Parathyroid adenoma (tissue), 2 donors: ENCODE measurements at regions not wholly inside any gene's neighbourhood (a gene's known extent, or its start where the extent isn't known, plus 50 kb on each side); places are given as distances from the start of the nearest gene placed in this dataset.

Source experiments
- H2AFZ ChIP-seq: fragments of 300-600 bp; sonication (generic); one replicate; pipeline ENCODE4 v1.7.0; 2017; ENCODE audit warnings: antibody characterized with exemption, mild to moderate bottlenecking
- H3K27ac ChIP-seq: fragments of 300-600 bp; sonication (generic); one replicate; pipeline ENCODE4 v1.7.0; 2017
- H3K27me3 ChIP-seq: fragments of 300-600 bp; sonication (generic); one replicate; pipeline ENCODE4 v1.7.0; 2017; ENCODE audit warnings: low read length; ENCODE audit not compliant: control insufficient read depth, insufficient read depth
- H3K36me3 ChIP-seq: fragments of 300-600 bp; sonication (generic); one replicate; pipeline ENCODE4 v1.7.0; 2017; ENCODE audit warnings: low read length; ENCODE audit not compliant: control insufficient read depth, insufficient read depth
- H3K4me1 ChIP-seq: fragments of 300-600 bp; sonication (generic); one replicate; pipeline ENCODE4 v1.7.0; 2017; ENCODE audit warnings: control low read depth
- H3K4me2 ChIP-seq: fragments of 300-600 bp; sonication (generic); one replicate; pipeline ENCODE4 v1.7.0; 2017; ENCODE audit warnings: low read length
- H3K4me3 ChIP-seq: fragments of 300-600 bp; sonication (generic); one replicate; pipeline ENCODE4 v1.7.0; 2017; ENCODE audit warnings: low read depth, low read length
- H3K79me2 ChIP-seq: fragments of 300-600 bp; sonication (generic); one replicate; pipeline ENCODE4 v1.7.0; 2017; ENCODE audit warnings: control low read depth
- H3K9ac ChIP-seq: fragments of 300-600 bp; sonication (generic); one replicate; pipeline ENCODE4 v1.7.0; 2017; ENCODE audit warnings: mild to moderate bottlenecking
- H3K9me3 ChIP-seq: fragments of 300-600 bp; sonication (generic); one replicate; pipeline ENCODE4 v1.7.0; 2017; ENCODE audit warnings: low read length; ENCODE audit not compliant: control insufficient read depth
- CTCF ChIP-seq: fragments of 300-600 bp; sonication (generic); IDR thresholded peaks from one replicate; pipeline ENCODE4 v1.7.0; 2017; ENCODE audit warnings: antibody characterized with exemption, mild to moderate bottlenecking
- donor health status: primary hyperparathyroidism.

- no peaks in the 10 kb centered on the region for H3K79me2 ChIP-seq
- TF ChIP-seq CTCF, result no peak
Measured at GRCh38 chr5:162484095-162484494, 416.5 kb downstream of the GABRG2 start.

GRCh38 chr5:162484986-162485385 lies 417.4 kb downstream of the GABRG2 start:
- Histone ChIP-seq H3K27ac (no peak overlapping the region), H3K4me1 (no peaks in the 10 kb centered on the region), H3K4me2 (no peak overlapping the region), H3K9ac (no peak overlapping the region), H3K9me3 (no peaks in the 10 kb centered on the region), H2AFZ (no peak overlapping the region), H3K79me2 (no peaks in the 10 kb centered on the region), H3K36me3 (no peaks in the 10 kb centered on the region), H3K27me3 (no peaks in the 10 kb centered on the region), H3K4me3 (no peak overlapping the region)
- no peak for TF ChIP-seq CTCF

More at GRCh38 chr5:162484095-162484494, 416.5 kb downstream of the GABRG2 start:
- H3K9ac ChIP-seq, result no peak overlapping the region
- H3K9me3 ChIP-seq, result no peaks in the 10 kb centered on the region
- H3K4me1 ChIP-seq, result no peaks in the 10 kb centered on the region
- H3K4me2 ChIP-seq, result no peak overlapping the region
- H3K27ac ChIP-seq, result no peak overlapping the region
- H3K4me3 ChIP-seq, result no peak overlapping the region
- H2AFZ ChIP-seq, result no peak overlapping the region
- no peaks in the 10 kb centered on the region for H3K27me3 ChIP-seq
- H3K36me3 ChIP-seq, result no peaks in the 10 kb centered on the region

DNA sequence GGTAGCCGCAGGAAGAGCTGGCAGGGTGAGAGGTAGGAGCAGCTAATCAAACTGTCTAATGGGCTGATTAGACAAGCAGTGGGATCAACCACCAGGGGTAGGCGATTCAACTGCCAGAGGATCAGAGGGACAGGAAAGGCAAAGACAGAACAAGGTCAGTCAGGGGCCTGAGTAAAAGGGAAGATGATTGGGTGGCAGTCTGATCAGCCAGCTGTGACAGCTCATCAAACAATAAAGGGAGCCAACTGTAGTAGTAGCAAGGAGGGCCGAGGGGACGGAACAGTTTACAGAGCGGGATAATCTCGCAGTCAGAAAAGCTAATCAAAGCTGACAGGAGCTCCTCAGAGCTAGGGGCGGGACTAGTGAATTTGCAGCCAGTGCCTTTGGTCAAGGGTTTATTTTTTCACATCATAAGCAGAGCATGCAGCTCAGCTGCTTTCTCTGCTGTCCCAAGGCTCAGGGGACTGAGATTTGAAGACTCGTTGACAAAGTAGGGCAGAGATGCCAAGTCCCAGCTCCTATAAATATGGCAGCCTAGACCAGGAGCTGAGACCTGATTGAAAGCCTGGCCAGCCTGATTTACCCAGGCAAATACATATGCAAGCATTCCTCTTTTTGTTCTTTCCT lies 418.2 kb downstream of the GABRG2 start:
- Histone ChIP-seq H3K79me2 (no peaks in the 10 kb centered on the region), H3K4me3 (no peak overlapping the region), H3K27ac (no peak overlapping the region), H3K4me1 (no peaks in the 10 kb centered on the region), H3K27me3 (no peaks in the 10 kb centered on the region), H3K9ac (no peak overlapping the region), H2AFZ (no peak overlapping the region), H3K36me3 (no peaks in the 10 kb centered on the region), H3K9me3 (no peaks in the 10 kb centered on the region), H3K4me2 (no peak overlapping the region)
- no peak for TF ChIP-seq CTCF

DNA sequence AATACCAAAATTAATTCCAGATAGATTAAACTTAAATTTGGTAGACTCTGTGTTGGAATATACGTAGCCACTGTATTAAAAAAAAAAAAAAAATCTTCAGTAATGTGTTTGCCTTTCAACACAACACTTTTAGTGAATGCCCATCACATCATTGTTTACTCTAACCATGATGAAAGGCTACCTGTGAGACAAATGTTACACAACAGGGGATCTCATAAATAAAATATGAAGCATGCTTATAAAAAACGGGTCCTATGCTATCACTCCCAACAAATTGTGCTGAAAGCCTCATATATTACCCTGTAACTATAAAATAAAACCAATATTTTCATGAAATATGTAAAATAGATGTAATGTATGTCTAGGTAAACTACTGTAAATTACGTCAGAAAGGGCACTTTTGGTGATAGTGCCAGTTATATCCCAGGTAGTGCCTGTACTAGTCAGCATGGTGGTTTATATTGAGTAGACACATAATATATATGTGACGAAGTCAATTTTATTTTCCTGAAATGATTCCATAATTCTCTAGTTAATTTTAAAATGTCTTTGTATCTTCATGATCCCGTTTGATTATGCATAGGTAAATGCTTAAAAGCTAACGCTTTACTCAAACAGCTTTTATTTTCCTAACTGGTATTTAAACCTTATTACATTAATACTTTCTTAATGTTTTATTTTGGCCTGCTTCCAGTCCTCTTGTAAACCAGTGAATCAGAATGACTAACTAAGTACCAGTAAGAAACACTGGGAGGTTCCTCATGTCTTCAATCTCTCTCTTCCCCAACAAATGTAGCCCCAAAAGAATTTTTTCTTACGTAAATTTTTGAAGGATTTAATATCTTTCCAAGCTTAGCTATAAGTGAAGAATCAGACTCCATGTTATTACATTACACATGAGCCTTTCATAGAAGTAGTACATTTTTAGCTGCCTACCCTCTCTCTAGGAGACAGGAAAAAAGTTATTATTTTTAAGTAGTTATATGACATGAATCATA lies 420.3 kb downstream of the GABRG2 start:
- H3K27me3 ChIP-seq, result no peaks in the 10 kb centered on the region
- H3K4me2 ChIP-seq, result no peak overlapping the region
- no peaks in the 10 kb centered on the region for H3K9me3 ChIP-seq
- H3K79me2 ChIP-seq, result no peaks in the 10 kb centered on the region
- no peak overlapping the region for H3K9ac ChIP-seq
- H3K27ac ChIP-seq, result no peak overlapping the region
- no peak overlapping the region for H3K4me3 ChIP-seq
- H3K36me3 ChIP-seq, result no peaks in the 10 kb centered on the region
- H2AFZ ChIP-seq, result no peak overlapping the region
- no peaks in the 10 kb centered on the region for H3K4me1 ChIP-seq
- TF ChIP-seq CTCF, result no peak
